T-helper 2 cell treated with Interferon-gamma antibody and Interleukin-4, amounts not matched to agents 100 ng/mL and 5 ng/mL, for 36 hours (primary cell): ENCODE measurements at regions not wholly inside any gene's neighbourhood (a gene's known extent, or its start where the extent isn't known, plus 50 kb on each side); places are given as distances from the start of the nearest gene placed in this dataset.

Experiments used
- intact Hi-C: fragments of 100-400 bp; cut with micrococcal nuclease; formaldehyde crosslinking; loops from one replicate; pipeline ENCODE4 v1.15.1; 2023

DNA sequence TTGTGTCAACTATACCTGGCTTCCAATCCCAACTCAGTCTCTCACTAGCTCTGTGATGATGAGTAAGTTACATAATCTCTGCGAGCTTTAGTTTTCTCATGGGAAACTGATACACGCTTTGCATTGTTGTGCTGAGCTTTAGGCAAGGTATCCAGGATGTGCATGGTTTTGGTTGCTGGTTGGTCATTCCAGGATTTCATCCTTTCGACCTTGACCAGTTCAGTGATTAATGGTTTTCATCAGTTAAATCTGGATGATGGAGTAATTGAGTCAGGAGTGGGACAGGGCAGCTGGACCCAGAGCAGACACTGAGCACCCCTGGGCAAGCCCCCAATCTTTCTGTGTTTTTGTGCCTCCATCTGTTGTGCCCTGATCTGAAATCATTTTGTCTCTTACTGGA lies 417.3 kb upstream of the CADM1 start:
- intact Hi-C loops: no loop called here

DNA sequence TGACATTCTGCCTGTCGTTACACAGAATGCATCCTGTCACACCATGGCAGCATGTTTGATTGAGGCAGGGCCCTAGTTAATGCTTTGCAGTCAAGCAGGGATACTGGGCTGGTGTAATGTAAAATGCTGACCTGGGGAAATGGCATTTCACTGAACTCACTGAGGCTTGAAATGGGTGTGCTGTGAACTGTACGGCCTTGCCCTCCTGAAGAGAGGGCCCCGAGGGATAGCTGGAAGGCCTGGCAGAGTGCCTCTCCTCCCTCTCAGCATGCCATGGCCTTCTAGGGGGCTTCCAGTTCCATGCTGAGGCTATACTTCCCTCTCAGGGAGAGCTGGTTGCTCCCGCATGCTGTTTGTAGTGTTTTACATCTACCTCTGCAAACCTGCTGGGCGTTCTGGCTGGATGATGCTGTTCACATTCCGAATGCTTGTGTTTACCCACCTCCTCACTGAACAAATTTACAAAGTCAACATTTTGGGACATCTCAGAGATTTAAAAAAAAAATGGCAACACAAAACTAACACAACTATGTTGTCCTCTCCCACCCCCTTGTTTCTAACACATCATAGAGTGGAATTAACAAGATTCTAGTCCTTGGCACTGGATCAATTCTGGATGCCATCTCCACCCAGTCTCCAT lies 416.7 kb upstream of the CADM1 start:
- intact Hi-C loops: no loop called here

- intact Hi-C loops: no loop called here
Observed at GRCh38 chr11:115920092-115920461, 415.9 kb upstream of the CADM1 start.

GRCh38 chr11:115919341-115920091 lies 415.3 kb upstream of the CADM1 start:
- intact Hi-C loops: no loop called here

DNA sequence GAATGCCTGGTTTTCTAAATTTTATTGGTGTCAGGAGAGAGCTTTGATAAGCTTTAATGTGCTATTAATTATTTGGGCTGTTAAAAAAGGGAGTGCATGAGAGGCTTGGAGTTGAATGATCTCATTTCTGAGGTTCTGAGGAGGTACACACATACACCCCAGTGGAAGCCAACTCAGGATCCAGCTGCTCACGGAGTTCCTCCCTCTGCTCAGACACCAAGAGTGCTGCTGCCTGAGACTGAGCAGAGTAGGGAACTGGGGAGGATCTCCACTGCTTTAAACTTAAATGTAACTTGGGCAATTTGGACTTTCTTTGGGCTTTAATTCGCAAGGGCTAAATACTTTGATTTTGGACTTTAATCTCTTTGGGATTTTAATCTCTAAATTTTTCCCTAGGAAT lies 414.4 kb upstream of the CADM1 start:
- intact Hi-C loops: no loop called here

DNA sequence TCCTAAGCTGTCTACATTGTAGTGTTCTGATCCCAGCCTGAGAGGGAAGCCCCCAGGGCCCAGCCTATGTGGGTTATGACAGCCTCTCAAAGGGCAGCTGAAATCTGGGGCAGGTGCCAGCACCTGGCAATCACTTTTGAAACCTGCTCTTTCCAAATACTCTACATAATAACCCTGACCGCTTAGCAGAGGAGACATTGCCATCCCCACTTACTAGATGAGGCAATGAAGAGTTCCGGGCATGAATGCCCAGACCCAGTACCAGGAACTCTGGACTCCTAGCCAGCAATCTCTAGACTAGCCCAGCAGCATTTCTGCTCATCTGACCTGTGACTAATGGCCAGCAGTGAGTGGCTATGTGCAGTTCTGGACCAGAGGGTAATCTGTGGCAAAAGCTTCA lies 412.4 kb upstream of the CADM1 start:
- intact Hi-C loops: no loop called here

DNA sequence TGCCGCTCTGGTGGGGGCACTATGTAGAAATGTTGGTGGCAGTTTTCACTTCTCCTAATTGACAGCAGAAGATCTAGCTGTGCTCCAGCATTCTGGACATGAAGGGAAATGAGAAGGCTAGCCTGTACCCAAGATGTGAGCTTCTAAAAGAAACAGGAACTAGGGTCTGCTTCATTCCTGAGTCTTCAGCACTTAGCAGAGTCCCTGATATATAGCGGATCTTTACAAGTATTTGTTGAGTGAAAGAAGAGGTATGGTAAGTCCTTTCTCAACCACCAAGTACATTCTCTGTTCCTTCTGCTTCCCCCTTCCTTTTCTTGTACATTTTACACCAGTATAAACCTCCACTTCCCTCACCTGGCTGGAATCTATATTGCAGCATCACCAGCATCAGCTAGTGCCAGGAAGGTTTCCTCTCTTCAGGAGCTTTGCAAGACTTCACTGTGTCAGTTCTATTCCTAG lies 408.3 kb upstream of the CADM1 start:
- intact Hi-C loops: no loop called here

DNA sequence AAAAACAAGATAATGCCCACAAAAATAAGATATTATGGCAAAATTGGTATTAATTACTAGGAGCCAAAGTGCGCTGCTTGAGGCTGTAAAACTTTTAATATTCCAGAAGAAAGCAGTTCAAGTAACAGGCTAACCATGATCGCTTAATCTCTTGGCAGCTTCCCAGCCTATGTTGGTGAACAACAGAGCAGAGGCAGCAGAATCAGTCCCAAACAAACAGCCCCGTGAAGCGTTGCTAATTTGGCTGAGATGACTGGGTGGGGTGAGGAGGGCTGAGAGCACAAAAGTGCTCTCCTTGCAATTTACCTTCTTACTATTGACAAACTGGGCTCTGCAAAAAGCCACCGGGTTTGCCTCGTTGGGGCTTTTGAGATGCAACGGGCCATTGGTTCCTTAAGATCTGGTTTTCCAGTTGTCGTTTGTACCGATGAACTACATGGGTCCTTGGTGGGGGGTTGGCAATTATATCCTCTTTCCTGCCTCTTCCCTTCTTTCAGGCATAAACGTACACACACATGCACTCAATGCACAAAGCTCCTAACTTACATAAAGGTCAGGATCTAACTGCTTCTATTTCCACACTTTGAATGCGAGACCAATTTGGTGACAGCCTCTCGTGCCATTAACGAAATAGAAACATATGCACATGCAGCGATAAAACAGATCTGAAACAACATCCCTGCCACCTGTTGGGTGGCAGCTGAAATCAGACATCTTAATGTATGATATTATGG lies 407.6 kb upstream of the CADM1 start:
- intact Hi-C loops: no loop called here

- intact Hi-C loops: no loop called here
Observed at GRCh38 chr11:115910379-115910778, 406.2 kb upstream of the CADM1 start.

- intact Hi-C loops: no loop called here
Observed at GRCh38 chr11:115906171-115906570, 402.0 kb upstream of the CADM1 start.

- intact Hi-C loops: no loop called here
Observed at GRCh38 chr11:115905341-115906000, 401.3 kb upstream of the CADM1 start.

DNA sequence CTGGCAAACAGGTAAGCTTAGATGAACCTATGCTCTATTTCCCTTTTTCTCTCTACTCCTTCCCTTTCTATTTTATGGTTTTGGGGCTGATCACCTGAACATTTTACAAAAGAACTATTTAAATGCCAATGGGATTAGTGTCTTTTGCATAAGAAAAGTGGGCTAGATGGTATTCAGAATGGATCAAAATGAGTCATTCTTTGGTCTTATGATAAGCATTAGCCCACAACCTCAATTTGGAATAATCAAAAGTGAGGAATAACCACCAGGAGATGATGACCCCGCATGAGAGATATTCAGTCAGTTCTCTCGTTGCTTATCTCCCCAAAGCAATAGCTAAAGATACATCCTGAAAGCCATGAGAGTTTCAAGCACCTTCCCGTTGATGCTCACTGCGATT lies 399.0 kb upstream of the CADM1 start:
- intact Hi-C loops: no loop called here

DNA sequence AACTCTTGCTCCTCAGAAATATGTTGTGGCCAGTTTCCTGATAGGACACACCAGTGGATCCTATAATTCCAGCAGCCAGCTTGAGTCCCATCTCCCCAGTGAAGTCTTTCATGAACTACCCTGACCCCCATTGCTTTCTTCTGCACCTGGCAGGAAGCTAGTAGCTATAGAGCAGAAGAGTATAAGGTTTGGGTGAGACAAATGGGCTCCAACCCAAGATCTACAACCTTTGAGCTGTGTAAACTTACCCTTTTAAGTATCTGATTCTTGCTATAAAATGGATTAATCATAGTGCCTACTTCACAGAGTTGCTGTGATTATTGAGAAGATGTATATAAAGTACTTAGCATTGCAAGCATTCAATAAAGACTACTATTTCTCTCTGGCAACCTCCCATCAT lies 396.9 kb upstream of the CADM1 start:
- intact Hi-C loops: no loop called here

DNA sequence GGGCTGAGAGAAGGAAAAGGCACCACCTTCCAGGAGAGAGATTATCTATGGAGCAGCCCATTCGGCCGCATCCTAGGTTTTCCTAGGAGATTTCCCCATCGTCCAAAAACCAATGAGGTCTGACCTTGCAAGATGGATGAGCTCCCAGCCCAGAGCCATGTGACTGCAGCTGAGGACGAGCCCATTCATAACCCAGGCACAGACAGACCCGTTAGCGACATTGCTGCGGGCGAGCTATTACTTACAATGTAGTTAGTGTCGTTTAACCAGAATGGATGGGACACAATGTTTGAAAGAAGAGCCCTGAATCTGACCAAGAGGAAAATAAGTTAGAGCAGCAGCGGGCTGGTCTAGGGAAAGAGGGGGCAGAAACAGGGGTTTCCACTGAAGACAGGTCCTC lies 395.9 kb upstream of the CADM1 start:
- intact Hi-C loops: no loop called here

- intact Hi-C loops: no loop called here
Observed at GRCh38 chr11:115897707-115898106, 393.5 kb upstream of the CADM1 start.

- intact Hi-C loops: no loop called here
Observed at GRCh38 chr11:115896084-115896483, 391.9 kb upstream of the CADM1 start.

GRCh38 chr11:115895594-115895993 lies 391.4 kb upstream of the CADM1 start:
- intact Hi-C loops: no loop called here

GRCh38 chr11:115894176-115894575 lies 390.0 kb upstream of the CADM1 start:
- intact Hi-C loops: no loop called here

DNA sequence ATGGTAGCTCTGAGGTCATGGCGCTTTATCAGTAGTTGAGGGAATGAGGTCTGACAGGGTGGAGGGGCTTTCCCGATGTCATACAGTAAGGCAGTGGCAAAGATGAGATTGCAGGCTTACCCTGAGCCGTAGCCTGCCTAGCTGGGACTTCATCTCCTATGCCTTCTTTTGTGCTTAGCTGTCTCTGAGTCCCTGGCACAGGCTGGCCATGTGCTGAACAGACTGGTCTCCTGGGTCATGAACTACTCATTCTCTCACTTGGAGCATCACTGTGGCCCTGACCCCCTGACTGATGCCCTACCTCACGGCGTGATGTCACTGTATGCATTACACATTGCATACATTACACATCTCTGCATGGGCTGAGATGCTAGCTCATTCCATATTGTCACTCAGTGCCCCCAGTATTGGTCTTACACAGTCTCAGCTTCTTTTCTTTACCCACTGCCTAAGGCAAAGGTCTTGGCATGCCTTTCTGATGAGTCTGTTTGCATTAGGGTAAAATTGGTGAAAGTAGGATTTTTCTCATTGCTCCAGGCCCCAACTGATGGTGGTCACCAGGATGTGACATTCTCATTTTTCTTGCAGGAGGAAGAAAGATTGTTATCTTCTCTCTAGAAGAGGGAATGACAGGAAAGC lies 389.4 kb upstream of the CADM1 start:
- intact Hi-C loops: no loop called here

DNA sequence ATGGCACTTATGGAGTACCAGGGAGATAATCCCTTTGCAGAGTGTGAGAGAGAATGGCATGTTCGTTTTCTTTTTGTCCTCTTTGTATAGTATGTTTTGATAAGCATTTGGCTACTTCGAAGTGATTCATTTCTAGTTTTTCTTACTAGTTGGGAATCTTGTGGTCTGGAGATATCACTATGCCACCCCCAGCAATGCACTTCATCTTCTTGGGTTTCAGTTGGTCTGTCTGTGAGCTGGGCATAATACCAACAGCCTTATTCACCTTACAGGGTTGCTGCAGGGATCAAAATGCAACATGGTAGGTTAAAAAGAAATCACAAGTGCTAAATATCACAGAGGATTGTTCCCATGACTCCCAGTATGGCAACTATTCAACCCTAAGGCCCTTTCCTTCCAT lies 387.8 kb upstream of the CADM1 start:
- intact Hi-C loops: no loop called here

GRCh38 chr11:115891581-115891980 lies 387.4 kb upstream of the CADM1 start:
- intact Hi-C loops: no loop called here

GRCh38 chr11:115890500-115890899 lies 386.3 kb upstream of the CADM1 start:
- intact Hi-C loops: no loop called here
